ENCODE measurements at regions not wholly inside any gene's neighbourhood (a gene's known extent, or its start where the extent isn't known, plus 50 kb on each side); places are given as distances from the start of the nearest gene placed in this dataset.

- TF ChIP-seq POLR2A (IDR thresholded peaks at IDR 0.05; ENCODE audit: low read depth, low read length) (no peak), POLR2AphosphoS5 (IDR thresholded peaks at IDR 0.05; ENCODE audit: low read depth, low read length) (no peak)
Measured at GRCh38 chr4:181661923-181662322, 581.3 kb upstream of the TENM3 start.
